GM06990 (cell line): ENCODE measurements at regions not wholly inside any gene's neighbourhood (a gene's known extent, or its start where the extent isn't known, plus 50 kb on each side); places are given as distances from the start of the nearest gene placed in this dataset.
A peak's percentile ranks its signal among the peaks of the same experiment; 100 is the strongest.

ENCODE experiments used
- DNase-seq: peaks from one replicate; pipeline ENCODE4 v3.0.0-alpha.2; 2011; ENCODE audit not compliant: insufficient read length; ENCODE audit errors: extremely low read depth
- H3K27me3 ChIP-seq: replicated peaks from 2 replicates; pipeline ENCODE4 v1.6.0; 2011; ENCODE audit warnings: low read length; ENCODE audit not compliant: control insufficient read depth, insufficient read depth
- H3K36me3 ChIP-seq: 2 replicates; pipeline ENCODE4 v1.5.1; 2011; ENCODE audit warnings: low read length; ENCODE audit not compliant: control insufficient read depth, insufficient read depth
- H3K4me3 ChIP-seq: replicated peaks from 2 replicates; pipeline ENCODE4 v1.5.1; 2011; ENCODE audit warnings: low read depth, mild to moderate bottlenecking, control low read depth, low read length
- CTCF ChIP-seq: IDR thresholded peaks from 2 replicates; pipeline ENCODE4 v1.5.1; 2011; ENCODE audit warnings: low read length, control low read depth, mild to moderate bottlenecking, inconsistent platforms; ENCODE audit not compliant: insufficient read depth, poor library complexity, severe bottlenecking

- Histone ChIP-seq H3K27me3 (no peaks in the 10 kb centered on the region), H3K36me3 (no peaks in the 10 kb centered on the region), H3K4me3 (no peak overlapping the region)
- TF ChIP-seq CTCF: no peak
- DNase-seq: no peak
These were observed 1426.8 kb downstream of the SLITRK5 start for GRCh38 chr13:89097994-89098393.

GRCh38 chr13:89113744-89114143, 1442.6 kb downstream of the SLITRK5 start:
- Histone ChIP-seq H3K36me3 (no peaks in the 10 kb centered on the region), H3K4me3 (no peak overlapping the region), H3K27me3 (no peaks in the 10 kb centered on the region)
- no peak for TF ChIP-seq CTCF
- DNase-seq: no peak

GRCh38 chr13:89115307-89115706, 1444.1 kb downstream of the SLITRK5 start:
- Histone ChIP-seq H3K4me3 (no peak overlapping the region), H3K36me3 (no peaks in the 10 kb centered on the region), H3K27me3 (no peaks in the 10 kb centered on the region)
- DNase-seq: no peak
- TF ChIP-seq CTCF: peak; percentile 1

GRCh38 chr13:89136678-89137077, 1465.5 kb downstream of the SLITRK5 start:
- H3K27me3 ChIP-seq: no peaks in the 10 kb centered on the region
- no peak overlapping the region for H3K4me3 ChIP-seq
- no peak for DNase-seq
- no peaks in the 10 kb centered on the region for H3K36me3 ChIP-seq
- TF ChIP-seq CTCF: no peak

GRCh38 chr13:89150362-89150761, 1479.2 kb downstream of the SLITRK5 start:
- Histone ChIP-seq H3K36me3 (no peaks in the 10 kb centered on the region), H3K27me3 (no peaks in the 10 kb centered on the region), H3K4me3 (no peak overlapping the region)
- DNase-seq: no peak
- TF ChIP-seq CTCF: no peak

- Histone ChIP-seq H3K4me3 (no peak overlapping the region), H3K27me3 (no peaks in the 10 kb centered on the region), H3K36me3 (no peaks in the 10 kb centered on the region)
- DNase-seq: no peak
- no peak for TF ChIP-seq CTCF
These were observed 1482.8 kb downstream of the SLITRK5 start for GRCh38 chr13:89153941-89154340.
